ENCODE measurements at regions not wholly inside any gene's neighbourhood (a gene's known extent, or its start where the extent isn't known, plus 50 kb on each side); places are given as distances from the start of the nearest gene placed in this dataset.

DNA sequence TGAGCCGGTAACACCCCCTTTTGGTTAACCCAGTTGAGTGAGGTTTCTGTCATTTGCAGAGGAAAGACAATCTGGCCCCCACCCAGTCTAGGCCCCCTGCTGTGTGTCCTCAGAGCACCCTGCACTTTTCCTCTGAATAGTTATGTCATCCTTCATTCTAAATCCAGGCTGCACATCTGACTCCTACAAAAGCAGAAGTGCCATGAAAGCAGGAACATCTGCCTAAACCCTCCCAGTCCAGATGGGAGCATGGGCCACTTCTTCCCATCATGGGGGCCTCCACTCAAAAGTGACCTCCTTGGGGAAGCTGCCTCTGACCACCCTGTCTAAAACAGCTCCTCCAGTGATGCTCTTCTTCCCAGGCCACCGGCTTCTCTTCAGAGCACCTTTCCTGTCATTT is 53.7 kb upstream of the HMGXB4 start:
- H3K4me3 ChIP-seq (ENCODE audit: low read length): no peak overlapping the region
- no peaks in the 10 kb centered on the region for H3K27me3 ChIP-seq (ENCODE audit: control insufficient read depth, insufficient read depth, low read length, poor library complexity, severe bottlenecking)
- no peak overlapping the region for H3K27ac Mint-ChIP-seq
- no peak overlapping the region for H3K27ac ChIP-seq (ENCODE audit: low read depth, low read length)
- no peaks in the 10 kb centered on the region for H3K36me3 Mint-ChIP-seq (ENCODE audit: low read depth)
- peaks cover 11% of the 10 kb centered on the region for H3K4me1 Mint-ChIP-seq
- TF ChIP-seq, protein P1, sequence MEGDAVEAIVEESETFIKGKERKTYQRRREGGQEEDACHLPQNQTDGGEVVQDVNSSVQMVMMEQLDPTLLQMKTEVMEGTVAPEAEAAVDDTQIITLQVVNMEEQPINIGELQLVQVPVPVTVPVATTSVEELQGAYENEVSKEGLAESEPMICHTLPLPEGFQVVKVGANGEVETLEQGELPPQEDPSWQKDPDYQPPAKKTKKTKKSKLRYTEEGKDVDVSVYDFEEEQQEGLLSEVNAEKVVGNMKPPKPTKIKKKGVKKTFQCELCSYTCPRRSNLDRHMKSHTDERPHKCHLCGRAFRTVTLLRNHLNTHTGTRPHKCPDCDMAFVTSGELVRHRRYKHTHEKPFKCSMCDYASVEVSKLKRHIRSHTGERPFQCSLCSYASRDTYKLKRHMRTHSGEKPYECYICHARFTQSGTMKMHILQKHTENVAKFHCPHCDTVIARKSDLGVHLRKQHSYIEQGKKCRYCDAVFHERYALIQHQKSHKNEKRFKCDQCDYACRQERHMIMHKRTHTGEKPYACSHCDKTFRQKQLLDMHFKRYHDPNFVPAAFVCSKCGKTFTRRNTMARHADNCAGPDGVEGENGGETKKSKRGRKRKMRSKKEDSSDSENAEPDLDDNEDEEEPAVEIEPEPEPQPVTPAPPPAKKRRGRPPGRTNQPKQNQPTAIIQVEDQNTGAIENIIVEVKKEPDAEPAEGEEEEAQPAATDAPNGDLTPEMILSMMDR (conservative IDR thresholded peaks at IDR 0.05): no peak
- H3K4me3 Mint-ChIP-seq: no peak overlapping the region
- no peaks in the 10 kb centered on the region for H3K9me3 ChIP-seq (ENCODE audit: control insufficient read depth, low read length)
- H3K9ac ChIP-seq (ENCODE audit: extremely low read depth, low read length, poor library complexity, severe bottlenecking): no peak overlapping the region
- no peaks in the 10 kb centered on the region for H3K36me3 ChIP-seq (ENCODE audit: control insufficient read depth, insufficient read depth, low read length)
- no peaks in the 10 kb centered on the region for H3K9me3 Mint-ChIP-seq
- DNase-seq: no peak
- H3K27me3 Mint-ChIP-seq (ENCODE audit: insufficient read depth): no peaks in the 10 kb centered on the region
- WGBS, 2 experiments (ENCODE audit: insufficient coverage in 1 of 2, insufficient read length in 1 of 2): 94 to 100% methylated on average over 1 to 2 of the region's 2 CpGs
- peaks cover 9% of the 10 kb centered on the region for H3K4me1 ChIP-seq (ENCODE audit: control insufficient read depth, insufficient read depth, low read length)

DNA sequence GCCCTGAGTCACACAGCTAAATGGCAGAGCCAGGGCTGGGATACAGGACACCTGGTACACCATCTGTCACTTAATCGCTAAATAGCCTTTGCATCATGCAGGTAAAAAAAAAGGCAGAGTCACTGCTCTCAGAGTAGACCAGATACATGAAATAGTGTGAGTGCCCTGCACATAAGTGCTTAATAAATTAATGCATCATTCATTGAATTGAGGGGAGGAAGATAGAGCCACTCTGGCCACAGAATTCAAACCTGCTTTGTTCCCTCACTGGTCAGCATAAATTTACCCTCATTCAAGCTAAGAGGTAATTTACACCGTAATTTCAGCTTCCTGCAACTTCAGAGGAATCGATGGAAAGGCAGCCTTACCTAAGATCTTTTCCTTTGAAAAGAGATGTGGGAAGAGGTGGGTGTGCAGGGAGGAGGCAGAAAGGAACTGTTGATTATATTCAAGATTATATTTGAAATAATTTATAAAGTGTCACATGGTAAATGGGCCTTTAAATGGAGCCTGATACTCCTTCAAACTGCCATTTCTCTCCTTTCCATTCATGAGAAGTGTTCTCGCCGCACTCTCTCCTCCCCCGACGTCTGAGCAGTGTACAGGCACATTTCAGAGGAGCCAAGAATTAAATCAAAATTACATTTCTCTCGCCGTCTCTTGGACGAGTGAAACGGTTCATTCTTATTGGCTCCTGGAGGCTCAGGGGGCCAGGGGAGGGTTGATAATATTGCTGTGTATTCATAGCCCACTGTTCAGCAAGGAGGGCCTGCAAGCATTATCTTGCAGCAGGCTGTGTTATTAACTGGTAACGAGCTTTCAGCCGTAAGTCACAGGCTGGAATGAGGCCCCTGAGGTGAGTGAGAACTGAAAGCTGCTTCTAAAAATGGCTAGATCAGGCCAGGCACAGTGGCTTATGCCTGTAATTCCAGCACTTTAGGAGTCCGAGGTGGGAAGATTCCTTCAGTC is 52.2 kb upstream of the HMGXB4 start:
- 77% methylated on average over 13 to 14 of the region's 14 CpGs for WGBS, 2 experiments (ENCODE audit: insufficient coverage in 1 of 2, insufficient read length in 1 of 2)
- Histone ChIP-seq H3K27me3 (ENCODE audit: control insufficient read depth, insufficient read depth, low read length, poor library complexity, severe bottlenecking) (no peaks in the 10 kb centered on the region), H3K36me3 (ENCODE audit: control insufficient read depth, insufficient read depth, low read length) (no peaks in the 10 kb centered on the region), H3K27ac (ENCODE audit: low read depth, low read length) (peak overlapping the region; percentile 15), H3K4me1 (ENCODE audit: control insufficient read depth, insufficient read depth, low read length) (peaks cover 9% of the 10 kb centered on the region), H3K9ac (ENCODE audit: extremely low read depth, low read length, poor library complexity, severe bottlenecking) (no peak overlapping the region), H3K9me3 (ENCODE audit: control insufficient read depth, low read length) (no peaks in the 10 kb centered on the region), H3K4me3 (ENCODE audit: low read length) (no peak overlapping the region)
- Mint-ChIP-seq H3K9me3 (no peaks in the 10 kb centered on the region), H3K4me3 (no peak overlapping the region), H3K36me3 (ENCODE audit: low read depth) (no peaks in the 10 kb centered on the region), H3K27me3 (ENCODE audit: insufficient read depth) (no peaks in the 10 kb centered on the region), H3K4me1 (peaks cover 11% of the 10 kb centered on the region), H3K27ac (peak overlapping the region; percentile 60)
- DNase-seq: peak; percentile 75
- TF ChIP-seq, protein P1 (conservative IDR thresholded peaks at IDR 0.05): no peak

DNA sequence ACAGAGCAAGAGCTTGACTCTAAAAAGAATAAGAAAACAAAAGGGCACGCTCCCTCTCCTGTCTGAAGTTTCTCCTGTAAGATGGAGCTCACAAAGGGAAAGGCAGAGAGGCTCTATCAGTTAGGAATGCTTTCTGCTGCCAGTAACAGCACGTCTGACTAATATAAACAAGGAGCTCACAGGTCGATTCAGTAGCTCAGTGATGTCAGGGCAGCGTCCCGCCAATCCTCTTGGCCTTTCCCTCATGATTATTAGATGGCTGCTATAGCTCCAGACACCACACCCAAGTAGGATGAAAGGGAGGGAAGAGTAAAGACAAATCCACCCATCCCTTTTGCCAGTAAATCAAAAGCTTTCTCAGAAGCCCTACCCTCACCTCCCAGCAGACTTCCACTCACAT is 51.3 kb upstream of the HMGXB4 start:
- Histone ChIP-seq H3K4me3 (ENCODE audit: low read length) (no peak overlapping the region), H3K27me3 (ENCODE audit: control insufficient read depth, insufficient read depth, low read length, poor library complexity, severe bottlenecking) (no peaks in the 10 kb centered on the region), H3K9me3 (ENCODE audit: control insufficient read depth, low read length) (no peaks in the 10 kb centered on the region), H3K4me1 (ENCODE audit: control insufficient read depth, insufficient read depth, low read length) (peaks cover 9% of the 10 kb centered on the region), H3K27ac (ENCODE audit: low read depth, low read length) (peak overlapping the region; percentile 15), H3K36me3 (ENCODE audit: control insufficient read depth, insufficient read depth, low read length) (no peaks in the 10 kb centered on the region), H3K9ac (ENCODE audit: extremely low read depth, low read length, poor library complexity, severe bottlenecking) (no peak overlapping the region)
- WGBS, 2 experiments (ENCODE audit: insufficient coverage in 1 of 2, insufficient read length in 1 of 2): 69 to 70% methylated on average over 1 to 5 of the region's 5 CpGs
- Mint-ChIP-seq H3K9me3 (no peaks in the 10 kb centered on the region), H3K4me3 (no peak overlapping the region), H3K27me3 (ENCODE audit: insufficient read depth) (no peaks in the 10 kb centered on the region), H3K36me3 (ENCODE audit: low read depth) (no peaks in the 10 kb centered on the region), H3K27ac (peak overlapping the region; percentile 60), H3K4me1 (peaks cover 11% of the 10 kb centered on the region)
- TF ChIP-seq, protein P1 (conservative IDR thresholded peaks at IDR 0.05): no peak
- DNase-seq: no peak

Data from endodermal cell (in vitro differentiated cells).